Common myeloid progenitor, CD34-positive (primary cell): ENCODE measurements at regions not wholly inside any gene's neighbourhood (a gene's known extent, or its start where the extent isn't known, plus 50 kb on each side); places are given as distances from the start of the nearest gene placed in this dataset.
A peak's percentile ranks its signal among the peaks of the same experiment; 100 is the strongest.

Source experiments
- CTCF ChIA-PET: fragments of 350-600 bp; sonication (Branson Sonifier 250); formaldehyde crosslinking; loops from one replicate; lab custom pipeline; 2021; ENCODE audit warnings: antibody characterized with exemption; lab: Charles Lee
- POLR2A ChIA-PET: fragments of 350-600 bp; sonication (Branson Sonifier 250); formaldehyde crosslinking; loops from one replicate; lab custom pipeline; 2021; ENCODE audit warnings: antibody characterized with exemption; lab: Charles Lee
- DNase-seq, 3 donors: peaks; one replicate each; pipeline versions ENCODE4 v3.0.0 to v3.0.0-alpha.2; 2013
- H3K27ac ChIP-seq, 2 experiments: 1 replicate in 1 of 2; 2 replicates in 1 of 2; pipeline ENCODE4 v1.7.0; 2013; ENCODE audit warnings: inconsistent platforms in 2 of 2, low read length in 2 of 2, mild to moderate bottlenecking in 2 of 2, low read depth in 1 of 2, moderate library complexity in 1 of 2; ENCODE audit not compliant: severe bottlenecking in 2 of 2, insufficient read depth in 1 of 2, poor library complexity in 1 of 2
- H3K27me3 ChIP-seq, 5 experiments: replicated peaks in 2 of 5; 1 replicate in 3 of 5; 2 replicates in 2 of 5; pipeline versions ENCODE4 v1.6.1 to v1.7.0; 2013; ENCODE audit warnings: low read length in 4 of 5, mild to moderate bottlenecking in 2 of 5, moderate library complexity in 2 of 5, inconsistent platforms in 1 of 5; ENCODE audit not compliant: insufficient read depth in 5 of 5, control insufficient read depth in 4 of 5
- H3K36me3 ChIP-seq, 4 experiments: 1 replicate in 2 of 4; 2 replicates in 2 of 4; pipeline versions ENCODE4 v1.6.1 to v1.7.0; 2013; ENCODE audit warnings: low read length in 3 of 4, control low read depth in 1 of 4, mild to moderate bottlenecking in 1 of 4; ENCODE audit not compliant: control insufficient read depth in 4 of 4, insufficient read depth in 4 of 4
- H3K4me1 ChIP-seq, 4 experiments: 1 replicate in 3 of 4; 2 replicates in 1 of 4; pipeline versions ENCODE4 v1.6.1 to v1.7.1; 2013; ENCODE audit warnings: low read length in 3 of 4, mild to moderate bottlenecking in 3 of 4, control low read depth in 1 of 4, inconsistent platforms in 1 of 4, moderate library complexity in 1 of 4; ENCODE audit not compliant: control insufficient read depth in 4 of 4, insufficient read depth in 4 of 4; ENCODE audit errors: control extremely low read depth in 1 of 4
- H3K4me3 ChIP-seq, 7 experiments: 1 replicate in 4 of 7; 2 replicates in 3 of 7; pipeline versions ENCODE4 v1.5.1 to v1.7.0; 2013; ENCODE audit warnings: mild to moderate bottlenecking in 7 of 7, low read length in 6 of 7, moderate library complexity in 6 of 7, inconsistent platforms in 2 of 7, low read depth in 2 of 7, control low read depth in 1 of 7; ENCODE audit not compliant: insufficient read depth in 4 of 7, control insufficient read depth in 1 of 7; ENCODE audit errors: extremely low read depth in 1 of 7
- H3K9me3 ChIP-seq, 5 experiments: 1 replicate in 4 of 5; 2 replicates in 1 of 5; pipeline versions ENCODE4 v1.6.1 to v1.7.1; 2013; ENCODE audit warnings: low read length in 4 of 5, mild to moderate bottlenecking in 2 of 5, inconsistent platforms in 1 of 5, low read depth in 1 of 5, moderate library complexity in 1 of 5; ENCODE audit not compliant: control insufficient read depth in 4 of 5, insufficient read depth in 2 of 5; ENCODE audit errors: control extremely low read depth in 1 of 5
- WGBS: methylation state at CpG from one replicate; pipeline ENCODE4 v1.1.5; 2013; ENCODE audit not compliant: insufficient coverage; 5-methylcytosine and 5-hydroxymethylcytosine counted together

DNA sequence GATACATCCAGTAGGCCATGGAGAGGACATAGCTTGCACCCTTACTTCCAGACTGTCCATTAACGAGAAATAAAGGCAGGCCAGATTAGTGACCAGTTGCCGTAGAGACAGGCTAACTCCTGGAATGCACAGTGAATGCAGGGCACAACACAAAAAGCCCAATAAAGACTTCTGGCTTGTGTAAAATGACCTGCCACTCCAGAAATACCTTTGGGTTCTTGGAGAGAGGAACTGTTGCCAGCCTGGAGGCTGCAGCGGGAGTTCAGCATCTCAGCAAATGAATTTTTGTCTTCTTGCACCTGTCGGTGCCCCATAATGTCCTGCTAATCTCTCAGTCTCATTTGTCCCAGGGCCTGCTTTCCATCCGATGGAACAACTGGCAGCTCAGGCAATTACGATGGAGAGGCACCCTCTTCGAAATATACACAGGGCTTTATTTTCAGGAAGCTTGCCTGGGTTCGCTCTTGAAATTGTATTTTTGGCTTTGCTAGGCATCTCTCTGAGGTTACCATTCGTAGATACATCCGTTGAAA is 538.8 kb upstream of the ZNF462 start:
- WGBS: 95% methylated on average over 10 of the region's 10 CpGs
- CTCF ChIA-PET: no interaction called here
- DNase-seq: no peak

DNA sequence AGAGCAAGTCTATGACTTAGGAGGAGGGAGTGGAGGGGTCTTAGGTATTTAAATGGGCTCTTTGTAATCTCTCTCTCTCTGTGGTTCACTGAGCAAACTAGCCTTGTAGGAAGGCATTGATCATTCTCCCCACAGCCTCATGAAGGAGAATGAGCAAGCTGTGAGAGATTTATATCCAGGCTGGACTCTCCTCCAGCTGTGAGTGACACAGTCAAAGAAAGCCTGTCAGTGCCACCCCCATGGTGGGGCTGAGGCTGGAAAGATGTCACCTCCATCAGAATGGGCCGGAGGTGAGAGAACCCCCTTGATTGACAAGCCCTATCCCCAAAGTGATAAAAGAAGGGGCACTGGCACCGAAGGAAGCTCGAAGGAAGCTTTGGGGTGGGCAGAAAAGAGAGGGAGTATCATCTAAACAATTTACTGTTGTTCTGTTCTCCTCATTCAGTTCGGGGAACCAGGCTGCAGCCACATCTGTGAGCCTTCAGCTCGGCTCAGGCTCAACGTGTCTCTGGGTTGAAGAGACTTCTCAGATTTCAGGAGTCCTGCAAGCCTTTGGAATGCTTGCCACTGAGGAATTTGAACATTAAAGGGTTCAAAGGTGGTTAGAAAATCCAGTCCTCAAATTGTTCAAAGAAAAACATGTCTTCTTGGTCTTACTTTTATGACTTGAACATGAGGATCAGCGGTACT is 538.2 kb upstream of the ZNF462 start:
- Histone ChIP-seq H3K4me3 (no peak overlapping the region), H3K36me3 (no peaks in the 10 kb centered on the region), H3K4me1 (no peaks in the 10 kb centered on the region), H3K27ac (no peak overlapping the region), H3K27me3 (no peaks in the 10 kb centered on the region), H3K9me3 (no peaks in the 10 kb centered on the region)
- ChIA-PET POLR2A (no interaction called here), CTCF (no interaction called here)
- DNase-seq: no peak
- 95% methylated on average over 5 of the region's 7 CpGs for WGBS

More for the DNA sequence above, 538.8 kb upstream of the ZNF462 start:
- Histone ChIP-seq H3K36me3 (no peaks in the 10 kb centered on the region), H3K27ac (no peak overlapping the region), H3K4me1 (no peaks in the 10 kb centered on the region), H3K27me3 (no peaks in the 10 kb centered on the region), H3K4me3 (no peak overlapping the region), H3K9me3 (no peaks in the 10 kb centered on the region)
- POLR2A ChIA-PET: no interaction called here

DNA sequence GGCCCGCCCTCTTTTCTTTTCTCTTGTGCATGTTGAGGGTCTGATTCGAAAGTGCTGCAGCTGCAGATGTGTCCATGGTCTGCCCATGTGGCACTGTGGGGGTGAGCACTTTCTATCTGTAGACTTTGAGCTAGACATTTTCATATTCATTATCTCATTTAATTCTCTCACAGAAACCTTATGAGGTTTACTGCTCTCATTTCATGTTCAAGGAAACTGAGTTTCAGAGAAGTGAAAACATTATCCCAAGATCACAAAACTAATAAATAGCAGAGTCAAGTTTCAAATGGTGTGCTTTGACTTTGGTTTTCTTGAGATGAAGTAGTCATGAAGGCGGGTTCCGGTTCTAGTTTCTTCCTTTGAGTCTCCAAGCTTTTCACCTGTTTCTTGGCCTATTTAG is 536.5 kb upstream of the ZNF462 start:
- Histone ChIP-seq H3K9me3 (no peaks in the 10 kb centered on the region), H3K36me3 (no peaks in the 10 kb centered on the region), H3K27ac (no peak overlapping the region), H3K4me1 (no peaks in the 10 kb centered on the region), H3K27me3 (no peaks in the 10 kb centered on the region), H3K4me3 (no peak overlapping the region)
- 86% methylated on average over 2 of the region's 4 CpGs for WGBS
- CTCF ChIA-PET: interaction anchor here (1.3 kb wide), 1 partner anchor 14 kb away, joined by 3 read pairs; no protein-coding TSS in a partner anchor
- no peak for DNase-seq
- POLR2A ChIA-PET: no interaction called here

DNA sequence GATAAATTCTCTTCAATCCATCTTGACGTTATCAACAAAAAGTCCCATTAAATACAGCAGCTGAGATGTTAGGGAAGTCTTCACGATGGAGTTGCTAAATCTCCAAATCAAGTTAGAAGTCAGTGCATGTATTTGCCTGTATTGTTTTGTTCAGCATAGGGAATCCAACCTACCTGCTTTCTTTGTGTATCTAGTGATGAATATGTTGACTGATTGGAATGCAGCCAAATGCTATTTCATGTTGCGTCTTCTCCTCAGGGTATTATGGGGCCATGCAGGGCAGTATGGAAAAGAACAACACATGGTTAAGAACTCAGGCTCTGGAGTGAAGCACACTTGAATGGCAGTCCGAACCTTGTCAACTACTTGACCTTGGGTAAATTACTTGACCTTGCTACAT is 529.5 kb upstream of the ZNF462 start:
- Histone ChIP-seq H3K4me1 (no peaks in the 10 kb centered on the region), H3K27ac (no peak overlapping the region), H3K27me3 (no peaks in the 10 kb centered on the region), H3K4me3 (no peak overlapping the region), H3K9me3 (no peaks in the 10 kb centered on the region), H3K36me3 (no peaks in the 10 kb centered on the region)
- no peak for DNase-seq
- POLR2A ChIA-PET: no interaction called here
- WGBS: 83% methylated on average over 3 of the region's 4 CpGs
- CTCF ChIA-PET: no interaction called here

DNA sequence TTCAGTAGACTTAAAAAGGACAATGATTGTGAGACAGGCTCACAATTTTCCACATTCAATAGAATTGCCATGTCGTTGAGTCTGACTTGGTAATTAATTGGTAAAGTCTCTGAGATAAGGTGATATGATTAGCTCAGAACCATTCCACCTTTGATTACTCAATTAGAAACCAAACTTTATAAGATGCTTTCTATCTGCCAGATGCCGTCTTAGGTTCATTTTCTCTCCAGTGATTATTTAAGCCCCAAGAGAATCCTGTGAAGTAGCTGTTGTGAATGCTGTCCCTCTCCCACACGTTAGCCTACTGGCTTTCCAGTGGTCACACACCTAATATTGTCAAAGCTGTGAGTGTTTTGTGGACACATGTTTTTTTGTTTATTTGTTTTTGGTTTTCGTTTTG is 528.9 kb upstream of the ZNF462 start:
- ChIA-PET POLR2A (no interaction called here), CTCF (no interaction called here)
- H3K9me3 ChIP-seq: no peaks in the 10 kb centered on the region
- no peak overlapping the region for H3K4me3 ChIP-seq
- DNase-seq: no peak
- no peaks in the 10 kb centered on the region for H3K36me3 ChIP-seq
- WGBS: 100% methylated on average over 1 of the region's 4 CpGs
- H3K27ac ChIP-seq: no peak overlapping the region
- H3K4me1 ChIP-seq: no peaks in the 10 kb centered on the region
- no peaks in the 10 kb centered on the region for H3K27me3 ChIP-seq

DNA sequence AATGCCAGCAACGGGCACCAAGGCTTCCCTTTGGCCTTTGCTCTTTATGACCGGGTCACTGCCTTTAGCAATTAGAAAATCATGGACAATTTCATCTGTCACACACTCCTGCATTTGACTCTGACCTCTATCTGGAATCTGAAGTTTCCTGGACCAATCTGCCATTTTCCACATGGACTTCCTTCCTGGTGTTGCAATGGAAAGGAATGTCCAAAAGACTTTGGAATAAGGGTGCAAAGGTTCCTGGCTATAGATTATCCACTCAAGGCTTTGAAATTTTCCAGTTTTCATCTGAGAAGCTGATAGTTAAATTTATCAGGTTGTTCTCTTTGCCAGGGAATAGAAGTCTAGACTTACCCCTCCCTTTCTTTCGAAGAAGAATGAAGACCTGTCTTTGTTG is 523.1 kb upstream of the ZNF462 start:
- 94% methylated on average over 3 of the region's 3 CpGs for WGBS
- POLR2A ChIA-PET: no interaction called here
- CTCF ChIA-PET: no interaction called here

DNA sequence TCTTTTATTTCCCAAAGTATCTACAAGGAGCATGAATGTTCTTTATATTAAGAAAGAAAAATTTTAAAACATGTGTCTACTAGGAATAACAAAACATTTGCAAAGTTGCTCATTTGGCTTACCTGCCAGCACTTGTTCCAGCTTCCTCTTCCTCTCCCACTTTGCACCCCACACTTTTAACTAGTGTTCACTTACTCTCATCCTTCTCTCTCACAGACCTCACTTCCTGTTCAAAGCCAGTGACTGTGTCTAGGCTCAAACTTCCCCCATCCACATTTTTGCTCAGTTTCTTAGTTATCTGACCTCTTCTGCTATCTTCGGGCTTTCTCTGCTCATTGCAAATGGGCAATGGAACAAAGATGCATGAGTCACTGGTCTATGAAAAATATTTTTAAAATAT is 512.2 kb upstream of the ZNF462 start:
- Histone ChIP-seq H3K4me3 (no peak overlapping the region), H3K27me3 (no peaks in the 10 kb centered on the region), H3K27ac (no peak overlapping the region), H3K9me3 (no peaks in the 10 kb centered on the region), H3K4me1 (no peaks in the 10 kb centered on the region), H3K36me3 (no peaks in the 10 kb centered on the region)
- WGBS: no CpG with 5 or more reads among the region's 1 CpG
- ChIA-PET POLR2A (no interaction called here), CTCF (no interaction called here)
- DNase-seq: peak in 2 of 3 donors; percentile 11 to 36

More for the DNA sequence above, 523.1 kb upstream of the ZNF462 start:
- Histone ChIP-seq H3K9me3 (peaks cover 0 to 4% (median 0%) of the 10 kb centered on the region in 5 experiments), H3K4me3 (no peak overlapping the region), H3K27me3 (no peaks in the 10 kb centered on the region), H3K36me3 (no peaks in the 10 kb centered on the region), H3K4me1 (no peaks in the 10 kb centered on the region), H3K27ac (no peak overlapping the region)
- no peak for DNase-seq
